Epithelial cell of esophagus (primary cell): ENCODE measurements at regions not wholly inside any gene's neighbourhood (a gene's known extent, or its start where the extent isn't known, plus 50 kb on each side); places are given as distances from the start of the nearest gene placed in this dataset.

Experiments used
- DNase-seq: peaks from one replicate; pipeline ENCODE4 v3.0.0; 2010; ENCODE audit warnings: low read depth
- H3K4me3 ChIP-seq: 2 replicates; pipeline ENCODE4 v1.5.1; 2011; ENCODE audit warnings: mild to moderate bottlenecking, low read length, control low read depth
- TF ChIP-seq, protein P1 (sequence below): IDR thresholded peaks from 2 replicates; pipeline ENCODE4 v1.5.1; 2011; ENCODE audit warnings: low read depth, mild to moderate bottlenecking, low read length, control low read depth, inconsistent platforms; ENCODE audit not compliant: insufficient read depth; ENCODE audit errors: missing control alignments

DNA sequence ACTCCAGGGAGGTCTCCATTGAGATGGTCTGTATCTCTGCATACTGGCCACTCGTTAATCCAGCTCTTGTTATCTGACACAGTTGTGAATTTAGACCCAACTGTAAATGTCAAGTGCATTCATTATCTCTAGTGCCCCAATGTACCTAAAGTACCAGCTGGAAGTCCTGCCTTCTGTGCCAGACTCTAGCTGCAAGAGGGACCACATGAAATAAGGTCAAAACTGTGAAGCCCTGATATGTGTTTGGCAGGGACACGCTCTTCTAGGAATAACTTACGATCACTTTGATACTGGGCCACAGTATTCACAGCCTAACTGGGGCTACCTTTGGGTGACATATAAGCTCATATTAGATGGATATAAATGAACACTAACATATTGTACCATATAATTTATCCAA, 268.5 kb downstream of the LRIG3 start:
- no peak overlapping the region for H3K4me3 ChIP-seq
- no peak for DNase-seq

DNA sequence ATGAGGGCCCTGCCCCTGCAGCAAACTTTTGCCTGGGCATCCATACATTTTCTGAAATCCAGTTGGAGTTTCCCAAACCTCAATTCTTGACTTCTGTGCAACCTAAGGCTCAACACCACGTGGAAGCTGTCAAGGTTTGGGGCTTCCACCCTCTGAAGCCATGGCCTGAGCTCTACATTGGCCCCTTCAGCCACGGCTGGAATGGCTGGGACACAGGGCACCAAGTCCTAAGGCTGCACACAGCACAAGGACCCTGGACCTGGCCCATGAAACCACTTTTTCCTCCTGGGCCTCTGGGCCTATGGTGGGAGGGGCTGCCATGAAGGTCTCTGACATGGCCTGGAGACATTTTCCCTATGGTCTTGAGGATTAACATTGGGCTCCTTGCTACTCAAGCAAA, 266.3 kb downstream of the LRIG3 start:
- no peak overlapping the region for H3K4me3 ChIP-seq
- TF ChIP-seq, protein P1, sequence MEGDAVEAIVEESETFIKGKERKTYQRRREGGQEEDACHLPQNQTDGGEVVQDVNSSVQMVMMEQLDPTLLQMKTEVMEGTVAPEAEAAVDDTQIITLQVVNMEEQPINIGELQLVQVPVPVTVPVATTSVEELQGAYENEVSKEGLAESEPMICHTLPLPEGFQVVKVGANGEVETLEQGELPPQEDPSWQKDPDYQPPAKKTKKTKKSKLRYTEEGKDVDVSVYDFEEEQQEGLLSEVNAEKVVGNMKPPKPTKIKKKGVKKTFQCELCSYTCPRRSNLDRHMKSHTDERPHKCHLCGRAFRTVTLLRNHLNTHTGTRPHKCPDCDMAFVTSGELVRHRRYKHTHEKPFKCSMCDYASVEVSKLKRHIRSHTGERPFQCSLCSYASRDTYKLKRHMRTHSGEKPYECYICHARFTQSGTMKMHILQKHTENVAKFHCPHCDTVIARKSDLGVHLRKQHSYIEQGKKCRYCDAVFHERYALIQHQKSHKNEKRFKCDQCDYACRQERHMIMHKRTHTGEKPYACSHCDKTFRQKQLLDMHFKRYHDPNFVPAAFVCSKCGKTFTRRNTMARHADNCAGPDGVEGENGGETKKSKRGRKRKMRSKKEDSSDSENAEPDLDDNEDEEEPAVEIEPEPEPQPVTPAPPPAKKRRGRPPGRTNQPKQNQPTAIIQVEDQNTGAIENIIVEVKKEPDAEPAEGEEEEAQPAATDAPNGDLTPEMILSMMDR = no peak
- DNase-seq = no peak

More for the DNA sequence above, 268.5 kb downstream of the LRIG3 start:
- TF ChIP-seq, protein P1 = no peak

DNA sequence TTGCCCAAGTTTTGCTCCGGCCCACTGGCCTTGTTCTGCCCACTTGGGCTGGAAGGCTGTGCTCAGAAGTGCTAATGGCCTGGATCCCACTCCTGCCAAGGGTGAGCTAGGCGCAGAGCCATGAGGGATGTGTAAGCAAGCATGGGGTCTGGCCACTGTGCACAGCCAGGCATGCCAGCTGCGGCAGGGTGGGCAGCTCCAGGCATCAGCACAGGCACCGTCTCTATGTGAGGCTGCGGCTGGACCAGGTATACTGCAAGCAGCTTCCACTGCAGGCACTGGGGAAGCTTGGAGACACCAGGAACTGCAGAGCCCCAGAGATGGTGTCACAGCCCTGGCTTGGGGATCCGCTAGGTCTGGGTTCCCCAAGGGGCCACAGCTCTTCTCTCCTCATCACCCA, 264.9 kb downstream of the LRIG3 start:
- no peak for DNase-seq
- H3K4me3 ChIP-seq = no peak overlapping the region
- TF ChIP-seq, protein P1 = no peak

DNA sequence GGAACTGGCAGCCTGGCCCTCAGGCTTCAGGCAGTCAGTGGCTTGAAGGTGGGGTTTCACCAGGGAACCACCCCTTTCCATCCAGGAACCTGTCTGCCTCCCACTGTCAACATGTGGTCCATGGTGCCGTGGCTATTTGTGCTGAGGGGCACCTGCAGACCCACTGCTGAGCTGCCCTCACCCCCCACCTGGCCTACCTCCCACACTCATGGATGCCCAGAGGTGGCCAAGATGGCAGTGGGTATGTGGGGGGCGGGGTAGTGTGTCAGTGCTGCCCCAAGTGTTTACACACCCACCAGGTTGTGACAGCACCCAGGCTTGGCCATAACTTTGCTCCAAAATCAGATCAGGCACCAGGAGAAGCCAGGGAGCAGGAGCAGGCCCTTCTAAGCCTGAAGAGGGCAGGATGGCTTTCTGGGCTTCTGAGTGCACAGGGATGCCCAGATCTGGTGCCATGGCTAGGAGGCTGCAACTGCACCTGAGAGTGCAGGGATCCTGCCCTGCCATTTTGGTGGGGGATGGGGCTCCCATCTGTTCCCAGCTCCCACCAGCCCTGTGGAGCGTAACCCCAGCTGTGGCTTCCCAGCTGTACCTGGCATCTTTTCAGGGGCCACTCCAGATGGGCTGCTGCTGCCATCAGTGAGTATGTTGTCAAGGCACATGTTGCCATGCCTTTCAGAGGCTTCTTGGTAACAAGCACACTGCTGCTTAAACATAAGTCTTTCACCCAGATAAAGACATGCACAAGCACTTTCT, 263.9 kb downstream of the LRIG3 start:
- TF ChIP-seq, protein P1 = no peak
- no peak for DNase-seq
- no peak overlapping the region for H3K4me3 ChIP-seq

DNA sequence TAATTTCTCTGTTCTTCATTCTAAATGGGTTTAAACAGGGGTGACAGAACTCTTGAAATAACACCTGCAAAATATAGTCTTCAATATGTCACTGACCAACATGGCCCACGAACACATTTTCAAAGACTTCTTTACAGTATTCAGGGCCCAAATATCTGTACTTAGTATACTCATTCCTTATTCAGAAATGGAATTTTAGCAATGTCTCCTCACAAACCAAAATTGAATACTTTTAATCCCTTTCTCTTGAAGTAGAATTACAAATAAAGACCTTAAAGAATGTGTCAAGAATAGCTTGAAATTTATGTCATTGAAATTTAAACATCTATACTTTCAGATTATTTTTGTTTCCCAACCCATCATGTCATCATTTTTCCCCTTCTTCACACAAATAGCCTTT, 263.1 kb downstream of the LRIG3 start:
- no peak overlapping the region for H3K4me3 ChIP-seq
- TF ChIP-seq, protein P1 = no peak
- no peak for DNase-seq

DNA sequence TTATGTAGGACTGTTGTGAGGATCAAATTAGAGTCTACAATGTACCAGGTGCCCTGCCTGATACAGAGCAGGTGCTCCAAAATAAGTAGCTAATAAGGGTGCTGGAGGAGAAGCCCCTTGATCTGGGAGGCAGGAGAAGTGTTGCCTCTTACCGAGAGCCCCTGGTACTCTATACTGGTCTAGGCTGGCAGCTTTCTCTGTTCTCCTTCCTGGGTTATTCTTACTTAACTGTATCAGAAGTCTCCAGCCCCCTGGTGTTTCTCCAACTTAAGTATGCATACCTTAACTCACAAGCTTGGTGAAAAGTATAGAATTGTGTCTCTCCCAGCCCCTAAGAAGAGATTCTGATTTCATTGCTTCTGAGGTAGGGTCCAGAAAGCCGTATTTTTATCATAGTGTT, 254.9 kb downstream of the LRIG3 start:
- no peak overlapping the region for H3K4me3 ChIP-seq
- DNase-seq = no peak
- TF ChIP-seq, protein P1 = no peak

DNA sequence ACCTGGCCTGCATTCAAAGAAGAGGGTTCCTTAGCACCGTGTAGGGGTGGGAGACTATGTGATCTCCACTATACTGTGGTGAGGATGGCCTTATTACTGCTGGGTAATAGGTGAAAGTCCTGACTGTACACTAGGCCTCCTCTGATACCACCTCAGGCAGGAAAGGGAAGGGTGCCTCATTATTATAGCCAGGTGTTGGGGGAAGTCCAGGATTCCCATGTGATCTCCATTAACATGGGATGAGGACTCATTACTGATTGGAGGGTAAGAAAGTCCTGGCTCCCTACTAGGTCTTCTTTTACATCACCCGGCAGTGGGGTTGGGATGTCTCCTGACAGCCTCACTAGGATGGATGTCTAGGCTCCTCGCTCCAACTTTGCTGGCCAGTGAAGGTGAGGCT, 252.1 kb downstream of the LRIG3 start:
- DNase-seq = no peak
- H3K4me3 ChIP-seq = no peak overlapping the region
- TF ChIP-seq, protein P1 = no peak
